GM23338 (cell line): ENCODE measurements at regions not wholly inside any gene's neighbourhood (a gene's known extent, or its start where the extent isn't known, plus 50 kb on each side); places are given as distances from the start of the nearest gene placed in this dataset.

Source experiments
- ATAC-seq: fragments of 200-7000 bp; cut with Tn5 transposase; 3 replicates; pipeline ENCODE4 v1.9.1; 2020
- DNase-seq: peaks from one replicate; pipeline ENCODE4 v3.0.0-alpha.2; 2015; ENCODE audit warnings: low spot score
- H2AFZ ChIP-seq: fragments of 200-600 bp; sonication (generic); 2 replicates; pipeline ENCODE4 v1.8.0; 2016; ENCODE audit warnings: antibody characterized with exemption, mild to moderate bottlenecking, moderate library complexity
- H3F3A ChIP-seq: fragments of 200-600 bp; sonication (generic); replicated peaks from 2 replicates; pipeline ENCODE4 v1.8.0; 2017; ENCODE audit warnings: antibody characterized with exemption, mixed run types, low read depth
- H3K27ac ChIP-seq: fragments of 200-600 bp; sonication (generic); 2 replicates; pipeline ENCODE4 v1.6.1; 2016; ENCODE audit warnings: low read depth
- H3K27me3 ChIP-seq: fragments of 200-600 bp; sonication (generic); 2 replicates; pipeline ENCODE4 v1.8.0; 2016; ENCODE audit warnings: mild to moderate bottlenecking, mixed run types, moderate library complexity; ENCODE audit not compliant: insufficient read depth
- H3K36me3 ChIP-seq: fragments of 200-600 bp; sonication (generic); 2 replicates; pipeline ENCODE4 v1.8.0; 2016; ENCODE audit warnings: mild to moderate bottlenecking; ENCODE audit not compliant: insufficient read depth
- H3K4me1 ChIP-seq: fragments of 200-600 bp; sonication (generic); 2 replicates; pipeline ENCODE4 v1.8.0; 2016; ENCODE audit warnings: mild to moderate bottlenecking, moderate library complexity; ENCODE audit not compliant: insufficient read depth
- H3K4me2 ChIP-seq: fragments of 200-600 bp; sonication (generic); 2 replicates; pipeline ENCODE4 v1.7.1; 2017; ENCODE audit warnings: mixed run types
- H3K4me3 ChIP-seq: fragments of 200-600 bp; sonication (generic); 2 replicates; pipeline ENCODE4 v1.6.1; 2016; ENCODE audit warnings: mixed run types
- H3K79me2 ChIP-seq: fragments of 200-600 bp; sonication (generic); replicated peaks from 2 replicates; pipeline ENCODE4 v1.8.0; 2017; ENCODE audit warnings: mild to moderate bottlenecking; ENCODE audit not compliant: insufficient read depth
- H3K9me2 ChIP-seq: fragments of 200-600 bp; sonication (generic); 2 replicates; pipeline ENCODE4 v1.8.0; 2017; ENCODE audit not compliant: insufficient read depth
- H4K20me1 ChIP-seq: fragments of 200-600 bp; sonication (generic); replicated peaks from 2 replicates; pipeline ENCODE4 v1.8.0; 2017; ENCODE audit warnings: mild to moderate bottlenecking; ENCODE audit not compliant: insufficient read depth
- H3K27ac Mint-ChIP-seq: 2 replicates; pipeline ENCODE4 v1.8.0; 2020; ENCODE audit warnings: inconsistent platforms, mild to moderate bottlenecking, moderate library complexity, mixed read lengths
- H3K27me3 Mint-ChIP-seq: 3 replicates; pipeline ENCODE4 v1.8.0; 2022; ENCODE audit warnings: low read depth, mild to moderate bottlenecking, moderate library complexity, mixed read lengths, inconsistent platforms; ENCODE audit not compliant: insufficient read depth, poor library complexity
- H3K36me3 Mint-ChIP-seq: 3 replicates; pipeline ENCODE4 v1.8.0; 2021; ENCODE audit warnings: low read depth, mild to moderate bottlenecking, inconsistent platforms, moderate library complexity, mixed read lengths
- H3K4me1 Mint-ChIP-seq: 3 replicates; pipeline ENCODE4 v1.8.0; 2020; ENCODE audit warnings: mild to moderate bottlenecking, inconsistent platforms, mixed read lengths
- H3K4me3 Mint-ChIP-seq: 3 replicates; pipeline ENCODE4 v1.8.0; 2021; ENCODE audit warnings: moderate library complexity, mild to moderate bottlenecking, inconsistent platforms, mixed read lengths
- H3K9me3 Mint-ChIP-seq: 3 replicates; pipeline ENCODE4 v1.8.0; 2020; ENCODE audit warnings: moderate library complexity, mild to moderate bottlenecking, inconsistent platforms, mixed read lengths
- CREB1 ChIP-seq: fragments of 250-450 bp; sonication (Bioruptor Pico); IDR thresholded peaks from 2 replicates; pipeline ENCODE4 v1.5.0; 2020; ENCODE audit warnings: low read depth, mild to moderate bottlenecking, moderate library complexity
- EZH2phosphoT487 ChIP-seq: fragments of 200-600 bp; sonication (generic); IDR thresholded peaks from one replicate; pipeline ENCODE4 v1.8.1; 2018; ENCODE audit warnings: antibody characterized with exemption; ENCODE audit not compliant: unreplicated experiment
- ZNF331 ChIP-seq: fragments of 250-450 bp; sonication (Bioruptor Pico); IDR thresholded peaks from 2 replicates; pipeline ENCODE4 v1.5.0; 2020; ENCODE audit warnings: low read depth, mild to moderate bottlenecking, moderate library complexity
- TF ChIP-seq, protein P1 (sequence below): fragments of 250-450 bp; sonication (Bioruptor Pico); IDR thresholded peaks from 2 replicates; pipeline ENCODE4 v1.5.0; 2020; ENCODE audit warnings: mild to moderate bottlenecking, moderate library complexity

DNA sequence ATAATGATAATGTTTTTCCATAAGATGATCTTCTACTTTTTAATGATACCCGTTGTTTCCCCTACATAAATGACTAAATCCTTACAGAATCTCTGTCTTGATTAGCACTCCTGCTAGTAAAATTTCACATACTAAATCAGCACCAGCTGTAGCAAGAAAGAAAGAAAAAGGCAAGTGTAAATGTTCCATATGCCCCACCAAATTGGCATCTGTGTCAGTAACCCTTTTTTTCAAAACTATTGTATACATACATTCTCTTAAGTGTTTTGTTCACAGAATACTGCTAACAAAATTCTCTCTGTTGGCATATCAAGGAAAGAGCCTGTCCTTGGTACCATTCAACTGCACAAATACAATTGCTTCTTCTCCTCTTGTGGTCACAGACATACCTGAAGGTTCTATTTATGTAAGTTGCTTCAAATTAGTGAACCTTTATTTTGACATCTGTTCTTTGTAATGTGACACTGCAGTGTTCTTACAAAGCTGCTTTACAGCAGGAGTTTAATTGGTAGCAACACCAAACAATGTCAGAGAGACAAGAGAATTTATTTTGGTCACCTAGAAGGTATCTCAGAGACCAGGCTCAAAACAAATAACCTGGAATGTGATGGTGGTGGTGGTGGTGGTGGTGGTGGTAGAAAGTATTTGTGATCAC is 641.9 kb downstream of the ZEB2 start:
- Mint-ChIP-seq H3K27me3 (peaks cover 7% of the 10 kb centered on the region), H3K9me3 (0 out of 3 replicates have a peak, but pooled peaks cover 4% of the 10 kb centered on the region), H3K36me3 (no peaks in the 10 kb centered on the region; the same call in 2 of the 3 replicates), H3K4me3 (no peak overlapping the region), H3K27ac (no peak overlapping the region), H3K4me1 (peaks cover 26% of the 10 kb centered on the region)
- TF ChIP-seq, protein P1, sequence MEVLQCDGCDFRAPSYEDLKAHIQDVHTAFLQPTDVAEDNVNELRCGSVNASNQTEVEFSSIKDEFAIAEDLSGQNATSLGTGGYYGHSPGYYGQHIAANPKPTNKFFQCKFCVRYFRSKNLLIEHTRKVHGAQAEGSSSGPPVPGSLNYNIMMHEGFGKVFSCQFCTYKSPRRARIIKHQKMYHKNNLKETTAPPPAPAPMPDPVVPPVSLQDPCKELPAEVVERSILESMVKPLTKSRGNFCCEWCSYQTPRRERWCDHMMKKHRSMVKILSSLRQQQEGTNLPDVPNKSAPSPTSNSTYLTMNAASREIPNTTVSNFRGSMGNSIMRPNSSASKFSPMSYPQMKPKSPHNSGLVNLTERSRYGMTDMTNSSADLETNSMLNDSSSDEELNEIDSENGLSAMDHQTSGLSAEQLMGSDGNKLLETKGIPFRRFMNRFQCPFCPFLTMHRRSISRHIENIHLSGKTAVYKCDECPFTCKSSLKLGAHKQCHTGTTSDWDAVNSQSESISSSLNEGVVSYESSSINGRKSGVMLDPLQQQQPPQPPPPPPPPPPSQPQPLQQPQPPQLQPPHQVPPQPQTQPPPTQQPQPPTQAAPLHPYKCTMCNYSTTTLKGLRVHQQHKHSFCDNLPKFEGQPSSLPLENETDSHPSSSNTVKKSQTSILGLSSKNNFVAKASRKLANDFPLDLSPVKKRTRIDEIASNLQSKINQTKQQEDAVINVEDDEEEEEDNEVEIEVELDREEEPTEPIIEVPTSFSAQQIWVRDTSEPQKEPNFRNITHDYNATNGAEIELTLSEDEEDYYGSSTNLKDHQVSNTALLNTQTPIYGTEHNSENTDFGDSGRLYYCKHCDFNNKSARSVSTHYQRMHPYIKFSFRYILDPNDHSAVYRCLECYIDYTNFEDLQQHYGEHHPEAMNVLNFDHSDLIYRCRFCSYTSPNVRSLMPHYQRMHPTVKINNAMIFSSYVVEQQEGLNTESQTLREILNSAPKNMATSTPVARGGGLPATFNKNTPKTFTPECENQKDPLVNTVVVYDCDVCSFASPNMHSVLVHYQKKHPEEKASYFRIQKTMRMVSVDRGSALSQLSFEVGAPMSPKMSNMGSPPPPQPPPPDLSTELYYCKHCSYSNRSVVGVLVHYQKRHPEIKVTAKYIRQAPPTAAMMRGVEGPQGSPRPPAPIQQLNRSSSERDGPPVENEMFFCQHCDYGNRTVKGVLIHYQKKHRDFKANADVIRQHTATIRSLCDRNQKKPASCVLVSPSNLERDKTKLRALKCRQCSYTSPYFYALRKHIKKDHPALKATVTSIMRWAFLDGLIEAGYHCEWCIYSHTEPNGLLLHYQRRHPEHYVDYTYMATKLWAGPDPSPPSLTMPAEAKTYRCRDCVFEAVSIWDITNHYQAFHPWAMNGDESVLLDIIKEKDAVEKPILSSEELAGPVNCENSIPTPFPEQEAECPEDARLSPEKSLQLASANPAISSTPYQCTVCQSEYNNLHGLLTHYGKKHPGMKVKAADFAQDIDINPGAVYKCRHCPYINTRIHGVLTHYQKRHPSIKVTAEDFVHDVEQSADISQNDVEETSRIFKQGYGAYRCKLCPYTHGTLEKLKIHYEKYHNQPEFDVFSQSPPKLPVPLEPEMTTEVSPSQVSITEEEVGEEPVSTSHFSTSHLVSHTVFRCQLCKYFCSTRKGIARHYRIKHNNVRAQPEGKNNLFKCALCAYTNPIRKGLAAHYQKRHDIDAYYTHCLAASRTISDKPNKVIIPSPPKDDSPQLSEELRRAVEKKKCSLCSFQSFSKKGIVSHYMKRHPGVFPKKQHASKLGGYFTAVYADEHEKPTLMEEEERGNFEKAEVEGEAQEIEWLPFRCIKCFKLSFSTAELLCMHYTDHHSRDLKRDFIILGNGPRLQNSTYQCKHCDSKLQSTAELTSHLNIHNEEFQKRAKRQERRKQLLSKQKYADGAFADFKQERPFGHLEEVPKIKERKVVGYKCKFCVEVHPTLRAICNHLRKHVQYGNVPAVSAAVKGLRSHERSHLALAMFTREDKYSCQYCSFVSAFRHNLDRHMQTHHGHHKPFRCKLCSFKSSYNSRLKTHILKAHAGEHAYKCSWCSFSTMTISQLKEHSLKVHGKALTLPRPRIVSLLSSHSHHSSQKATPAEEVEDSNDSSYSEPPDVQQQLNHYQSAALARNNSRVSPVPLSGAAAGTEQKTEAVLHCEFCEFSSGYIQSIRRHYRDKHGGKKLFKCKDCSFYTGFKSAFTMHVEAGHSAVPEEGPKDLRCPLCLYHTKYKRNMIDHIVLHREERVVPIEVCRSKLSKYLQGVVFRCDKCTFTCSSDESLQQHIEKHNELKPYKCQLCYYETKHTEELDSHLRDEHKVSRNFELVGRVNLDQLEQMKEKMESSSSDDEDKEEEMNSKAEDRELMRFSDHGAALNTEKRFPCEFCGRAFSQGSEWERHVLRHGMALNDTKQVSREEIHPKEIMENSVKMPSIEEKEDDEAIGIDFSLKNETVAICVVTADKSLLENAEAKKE (CRISPR knock-in tag): peak; percentile 47; the same call in 1 of the 2 replicates
- no peak for TF ChIP-seq ZNF331 (CRISPR knock-in tag)
- Histone ChIP-seq H4K20me1 (no peaks in the 10 kb centered on the region), H2AFZ (no peak overlapping the region), H3K27ac (no peak overlapping the region), H3K27me3 (no peaks in the 10 kb centered on the region), H3F3A (no peaks in the 10 kb centered on the region), H3K36me3 (no peaks in the 10 kb centered on the region), H3K4me1 (peaks cover 31% of the 10 kb centered on the region), H3K4me3 (no peak overlapping the region), H3K4me2 (0 out of 2 replicates have a peak overlapping the region, but pooled peaks have one; percentile 15), H3K79me2 (no peaks in the 10 kb centered on the region), H3K9me2 (no peaks in the 10 kb centered on the region)
- DNase-seq (peak; percentile 21), ATAC-seq (no peak)

DNA sequence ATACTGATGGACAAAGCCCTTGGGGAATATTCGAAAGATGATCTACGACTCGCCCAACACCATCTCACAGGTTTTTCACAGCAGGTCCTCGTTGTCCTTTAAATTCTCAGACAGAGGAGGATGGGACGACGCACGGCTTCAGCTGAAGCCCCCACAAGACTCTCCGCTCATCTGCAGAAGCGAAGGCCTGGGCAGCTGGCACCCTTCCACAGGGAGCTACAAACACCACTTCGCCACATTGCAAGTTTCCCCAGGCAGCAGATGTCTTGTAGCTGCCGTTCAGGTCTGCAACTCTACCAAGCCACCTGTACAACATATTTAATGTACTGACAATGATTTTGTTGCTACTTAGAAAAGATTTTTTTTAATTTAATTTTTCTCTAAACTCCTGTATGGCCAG is 642.9 kb downstream of the ZEB2 start:
- Histone ChIP-seq H3K9me2 (no peaks in the 10 kb centered on the region), H3K79me2 (no peaks in the 10 kb centered on the region), H3K27me3 (no peaks in the 10 kb centered on the region), H3K4me1 (peaks cover 31% of the 10 kb centered on the region), H3K36me3 (no peaks in the 10 kb centered on the region), H3K4me2 (peak overlapping the region; percentile 5; the same call in 1 of the 2 replicates), H3F3A (no peaks in the 10 kb centered on the region), H3K27ac (no peak overlapping the region), H4K20me1 (no peaks in the 10 kb centered on the region), H3K4me3 (no peak overlapping the region), H2AFZ (no peak overlapping the region)
- 0 out of 3 replicates have a peak, but pooled peaks cover 4% of the 10 kb centered on the region for H3K9me3 Mint-ChIP-seq
- H3K36me3 Mint-ChIP-seq: no peaks in the 10 kb centered on the region; the same call in 2 of the 3 replicates
- peaks cover 7% of the 10 kb centered on the region for H3K27me3 Mint-ChIP-seq
- peaks cover 26% of the 10 kb centered on the region for H3K4me1 Mint-ChIP-seq
- DNase-seq: peak; percentile 24
- no peak overlapping the region for H3K27ac Mint-ChIP-seq
- ATAC-seq: peak; percentile 54
- H3K4me3 Mint-ChIP-seq: no peak overlapping the region
- TF ChIP-seq, protein P1 (CRISPR knock-in tag): no peak
- TF ChIP-seq CREB1 (CRISPR knock-in tag) (no peak), EZH2phosphoT487 (no peak)
